Stimulated activated CD4-positive, alpha-beta T cell treated with anti-CD3 and anti-CD28 coated beads, Interleukin-1b, Interleukin-23, amount 100 ng/mL, for 24 hours (primary cell): ENCODE measurements at regions not wholly inside any gene's neighbourhood (a gene's known extent, or its start where the extent isn't known, plus 50 kb on each side); places are given as distances from the start of the nearest gene placed in this dataset.

Experiments
- DNase-seq, 4 experiments: peaks; one replicate each; pipeline ENCODE4 v3.0.0-alpha.2; 2020; ENCODE audit warnings: low read depth in 4 of 4, low spot score in 1 of 4

DNA sequence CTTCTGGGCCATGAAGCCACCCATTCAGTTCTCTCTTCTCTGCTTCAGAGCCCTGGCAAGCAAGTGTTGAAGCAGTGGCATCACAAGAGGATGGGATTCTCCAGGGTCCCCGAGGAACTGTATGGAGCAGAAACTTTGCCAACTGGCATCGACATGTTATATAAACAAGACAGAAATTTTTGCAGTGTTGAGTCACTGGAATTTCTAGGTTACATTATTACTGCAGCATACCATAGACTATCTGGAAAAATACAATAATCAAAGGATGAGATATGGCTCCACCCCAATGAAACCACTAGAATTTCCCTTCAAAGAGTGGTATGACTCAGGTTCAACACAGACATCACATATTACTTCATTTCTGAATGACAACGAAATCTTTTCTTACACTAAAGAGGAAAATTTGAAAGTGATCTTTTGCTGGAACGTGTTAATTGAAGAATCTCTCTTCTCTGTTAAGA lies 343.0 kb upstream of the DYNLRB2 start:
- no peak for DNase-seq

DNA sequence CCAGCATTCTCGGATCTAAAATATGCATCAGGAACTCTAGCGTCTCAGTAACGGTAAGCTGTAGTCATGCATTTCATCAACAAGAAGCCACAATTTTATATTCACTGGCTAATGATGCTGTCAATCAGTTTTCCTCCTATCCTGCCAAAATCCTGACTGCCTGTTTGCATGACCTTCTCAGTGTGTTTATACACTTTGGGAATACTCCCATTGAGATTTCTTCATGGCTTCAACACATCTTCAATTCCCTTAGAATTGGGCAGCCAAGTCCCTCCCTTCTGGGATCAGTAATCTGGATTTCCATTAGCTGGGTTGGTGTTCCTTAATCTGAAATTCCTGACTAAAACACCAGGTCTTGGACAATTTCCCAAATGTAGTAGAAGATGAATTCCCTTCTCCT lies 348.9 kb upstream of the DYNLRB2 start:
- DNase-seq = no peak

DNA sequence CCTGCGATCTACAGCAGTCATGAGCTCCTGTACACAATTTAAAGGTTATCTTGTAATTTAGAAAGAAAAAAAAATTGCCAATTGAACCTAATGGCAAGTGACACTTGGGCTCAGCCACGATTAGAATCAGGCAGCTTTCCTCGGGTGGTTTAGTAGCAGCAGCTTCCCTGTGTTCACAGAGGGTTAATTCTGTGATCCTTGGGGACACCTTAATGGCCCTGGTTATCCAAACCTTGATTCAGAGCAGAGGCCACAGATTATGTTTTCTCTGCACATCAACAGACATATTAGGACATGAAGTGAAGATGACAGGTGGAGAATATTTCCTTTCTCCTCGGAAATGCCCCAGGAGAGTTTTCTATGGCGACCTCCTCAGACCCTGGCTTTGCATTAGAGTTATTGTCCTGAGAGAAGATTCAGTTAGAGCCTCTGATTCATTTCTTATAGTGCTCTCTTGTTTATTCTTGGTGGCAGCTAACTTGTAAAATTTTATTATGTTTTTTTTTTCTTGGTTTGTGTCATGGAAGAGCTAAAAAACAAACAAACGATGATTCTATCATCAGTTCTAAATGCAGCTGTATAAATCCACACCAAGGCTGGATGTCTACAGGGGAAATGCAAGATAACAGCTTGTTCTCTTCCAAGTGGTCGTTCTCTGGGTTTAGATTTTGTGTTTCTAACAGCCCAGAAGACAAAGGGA lies 351.2 kb upstream of the DYNLRB2 start:
- DNase-seq = no peak

GRCh38 chr16:80176114-80176513 lies 364.7 kb upstream of the DYNLRB2 start:
- no peak for DNase-seq

- no peak for DNase-seq
Observed at GRCh38 chr16:80175011-80175410, 365.8 kb upstream of the DYNLRB2 start.

DNA sequence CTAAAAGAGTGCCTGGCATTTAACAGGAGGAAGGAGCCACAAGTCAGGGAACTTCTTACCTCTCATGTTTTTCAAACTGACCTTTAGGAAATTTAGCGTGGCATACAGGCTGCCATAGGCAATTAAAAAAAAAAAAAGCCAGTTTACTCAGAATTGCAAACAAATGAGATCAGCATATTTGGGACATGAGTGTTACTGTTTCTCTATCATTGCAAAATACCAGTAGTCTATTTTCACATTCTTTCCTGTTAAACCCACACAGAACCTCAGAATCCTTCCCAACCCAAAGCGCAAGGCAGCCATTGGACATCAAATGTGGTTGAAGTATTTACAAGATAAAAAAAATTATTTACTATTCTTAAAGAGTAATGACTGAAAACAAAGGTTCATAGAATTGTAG lies 366.4 kb upstream of the DYNLRB2 start:
- DNase-seq = no peak

DNA sequence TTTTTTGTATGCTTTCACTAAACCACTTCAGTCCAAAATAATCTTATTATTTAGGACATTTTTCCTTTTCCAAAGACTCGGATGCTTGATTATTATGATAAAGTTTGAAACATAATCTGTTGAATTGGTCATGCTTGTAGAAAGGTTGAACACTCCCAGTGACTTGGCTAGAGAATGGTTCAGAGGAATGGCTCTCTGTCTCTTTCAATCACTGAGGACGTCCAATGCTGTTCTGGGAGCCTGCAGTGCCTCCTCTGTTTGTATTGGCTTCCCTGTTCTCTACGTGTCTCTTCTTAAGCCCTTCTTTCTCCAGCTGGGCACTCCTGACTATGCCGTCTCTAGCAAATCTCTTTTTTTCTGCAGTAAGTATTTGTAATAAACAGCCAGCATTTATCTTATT lies 369.0 kb upstream of the DYNLRB2 start:
- DNase-seq = no peak

- no peak for DNase-seq
Observed at GRCh38 chr16:80171199-80171598, 369.6 kb upstream of the DYNLRB2 start.

- no peak for DNase-seq
Observed at GRCh38 chr16:80167657-80168390, 373.0 kb upstream of the DYNLRB2 start.

DNA sequence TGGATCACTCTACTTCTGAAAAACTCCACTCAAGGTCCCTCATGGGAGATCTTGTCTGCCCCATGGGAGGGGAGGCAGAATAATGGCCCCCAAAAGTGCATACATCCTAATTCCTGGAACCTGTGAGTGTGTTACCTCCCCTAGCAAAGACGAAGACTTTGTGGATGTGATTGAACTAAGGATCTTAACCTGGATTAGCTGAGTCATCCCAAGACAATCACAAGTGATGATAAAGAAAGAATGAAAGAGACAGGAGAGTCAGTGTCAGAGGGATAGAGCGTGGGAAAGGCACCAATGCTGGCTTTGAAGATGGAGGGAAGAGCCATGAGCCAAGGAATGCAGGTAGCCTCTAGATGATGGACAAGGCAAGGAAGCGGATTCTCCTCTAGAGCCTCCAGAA lies 374.7 kb upstream of the DYNLRB2 start:
- no peak for DNase-seq

DNA sequence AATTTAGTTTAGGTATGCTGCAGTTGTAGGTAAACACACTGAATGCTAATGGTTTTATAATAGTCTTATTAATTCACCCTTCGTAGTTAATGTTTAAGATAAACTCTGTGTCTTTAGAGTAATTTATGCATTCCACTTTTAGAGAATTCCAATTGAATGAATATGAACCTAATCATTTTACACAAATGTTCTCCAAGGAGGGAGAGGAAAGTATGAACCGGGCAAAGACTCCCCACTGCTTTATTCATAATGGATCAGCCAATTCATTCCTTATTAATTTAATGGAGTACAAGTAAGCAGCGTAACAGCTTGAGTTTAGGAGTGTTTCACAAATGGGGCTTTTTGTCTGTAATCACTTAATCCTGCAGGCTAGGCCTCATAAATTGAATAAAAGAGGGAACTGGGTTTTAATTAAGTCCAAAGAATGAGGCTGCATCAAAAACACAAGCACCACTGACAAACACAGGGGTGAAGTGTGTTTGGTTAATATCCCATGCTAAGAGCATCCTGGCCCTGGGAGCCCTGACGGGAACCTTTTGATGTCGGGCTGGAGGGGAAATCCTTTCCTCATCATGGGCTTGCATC lies 375.7 kb upstream of the DYNLRB2 start:
- no peak for DNase-seq

DNA sequence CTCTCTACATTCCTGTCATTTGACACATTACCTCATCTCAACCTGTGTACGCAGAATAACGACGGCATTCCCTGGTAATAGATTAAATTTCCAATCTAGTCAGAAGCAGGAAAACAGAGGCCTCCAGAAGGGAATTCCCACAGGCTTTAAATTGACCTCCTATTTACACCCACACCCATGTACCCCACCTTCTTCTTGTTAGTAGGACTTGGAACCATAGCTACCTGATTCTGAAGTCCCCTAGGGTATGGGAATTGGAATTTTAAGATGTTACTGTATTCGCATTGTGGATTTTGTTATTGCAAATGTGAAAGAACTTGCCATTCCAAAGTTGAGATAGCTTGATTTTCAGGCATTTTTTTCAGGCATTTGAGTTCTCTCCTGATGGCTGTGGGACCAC lies 377.5 kb upstream of the DYNLRB2 start:
- DNase-seq = no peak

DNA sequence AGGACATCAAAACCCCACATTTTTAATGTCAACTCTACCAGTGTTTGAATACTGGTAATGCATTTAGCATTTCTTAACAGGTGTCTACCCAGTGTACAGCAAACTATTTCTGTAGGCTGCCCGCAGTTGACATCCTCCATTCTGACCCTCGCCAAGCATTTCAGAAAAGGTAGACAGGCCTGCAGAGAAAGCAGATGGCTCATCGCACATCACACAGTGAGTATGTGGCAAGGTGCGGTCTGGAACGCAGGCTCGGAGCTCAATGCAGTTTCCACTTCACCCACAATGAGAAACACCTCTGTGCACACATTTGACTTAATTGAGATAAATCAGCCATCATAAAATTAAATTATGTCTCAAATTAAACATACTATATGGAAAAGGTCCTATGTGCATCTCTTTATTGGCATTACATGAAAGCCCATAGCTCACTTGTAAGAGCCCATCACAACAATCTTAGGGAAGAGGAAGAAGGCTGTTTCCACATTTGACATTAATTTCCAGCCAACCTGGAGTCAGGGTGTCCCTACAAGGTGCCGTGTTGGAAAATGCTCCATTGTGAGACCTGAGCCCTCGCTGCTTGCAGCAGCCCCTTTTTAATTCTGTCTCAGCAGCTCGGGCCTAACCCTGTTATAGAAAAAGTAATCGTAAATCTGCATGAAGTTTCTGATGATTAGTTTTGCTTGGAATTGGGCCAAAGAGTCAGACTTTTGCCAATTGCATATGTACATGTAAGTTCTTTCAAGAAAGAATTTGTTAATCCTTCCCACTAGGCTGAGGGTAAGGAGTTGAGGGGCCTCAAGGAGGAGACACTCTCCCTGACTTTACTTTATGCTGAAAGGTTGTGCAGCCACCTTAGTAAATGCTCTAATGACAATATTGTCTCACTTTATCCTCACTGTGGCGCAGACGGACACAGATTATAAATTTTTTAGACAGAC lies 378.7 kb upstream of the DYNLRB2 start:
- DNase-seq = no peak

DNA sequence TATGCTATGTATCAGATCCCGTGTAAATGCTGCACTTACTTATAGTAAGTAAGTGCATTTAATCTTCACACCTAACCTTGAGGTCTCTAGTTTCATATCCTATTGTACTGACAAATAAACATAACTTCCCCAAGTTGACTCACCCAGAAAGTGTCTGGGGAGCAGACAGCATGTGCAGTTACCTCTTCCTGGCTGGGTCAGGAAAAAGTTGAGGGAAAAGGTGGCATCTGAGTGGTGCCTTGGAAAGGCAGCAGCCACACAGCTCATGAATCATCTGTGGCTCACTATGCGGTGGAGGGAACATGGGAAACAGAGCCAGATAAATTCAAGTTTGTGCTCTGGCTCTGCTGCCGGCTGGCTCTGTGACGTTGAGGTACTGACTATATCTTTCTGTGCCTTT lies 382.0 kb upstream of the DYNLRB2 start:
- DNase-seq = no peak

- no peak for DNase-seq
Observed at GRCh38 chr16:80151722-80152111, 389.1 kb upstream of the DYNLRB2 start.

DNA sequence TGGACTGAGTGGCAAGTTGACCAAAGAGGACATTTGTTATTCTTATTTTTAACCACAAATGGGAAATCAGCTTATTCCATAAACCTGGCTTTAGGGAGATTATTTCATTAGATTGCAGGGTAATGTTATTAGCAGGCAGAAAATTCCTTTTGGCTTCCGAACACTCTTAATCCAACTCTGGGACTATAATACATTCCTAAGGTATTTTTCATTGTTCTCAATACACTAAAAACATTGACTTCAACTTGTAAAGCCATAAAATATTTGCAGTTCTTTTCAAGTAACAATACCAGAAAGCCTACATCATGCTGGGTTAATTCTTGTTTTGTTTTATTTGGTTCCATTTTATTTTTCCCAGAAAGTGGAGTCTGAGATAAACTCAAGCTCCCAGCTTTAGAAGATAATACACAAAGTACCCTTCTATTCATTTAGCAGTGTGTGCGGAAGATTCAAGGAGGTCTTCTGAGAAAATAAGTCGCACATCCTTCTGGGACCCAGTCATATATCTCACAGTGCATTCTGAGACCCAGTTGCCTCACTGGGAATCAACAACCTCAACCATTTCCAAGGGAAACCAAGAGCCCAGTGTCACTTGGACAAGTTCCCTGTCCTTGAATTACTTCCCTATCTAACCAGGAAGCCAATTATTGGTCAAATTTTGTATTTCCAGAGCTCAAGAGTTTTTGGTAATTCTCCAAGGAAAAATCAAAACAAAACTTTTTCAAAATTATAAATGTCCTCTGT lies 389.6 kb upstream of the DYNLRB2 start:
- no peak for DNase-seq

- no peak for DNase-seq
Observed at GRCh38 chr16:80148826-80149225, 392.0 kb upstream of the DYNLRB2 start.

- DNase-seq = no peak
Observed at GRCh38 chr16:80147026-80147655, 393.7 kb upstream of the DYNLRB2 start.

- DNase-seq = no peak
Observed at GRCh38 chr16:80144191-80144590, 396.6 kb upstream of the DYNLRB2 start.

GRCh38 chr16:80142940-80143339 lies 397.9 kb upstream of the DYNLRB2 start:
- no peak for DNase-seq
